GM12892 (cell line): ENCODE measurements at regions not wholly inside any gene's neighbourhood (a gene's known extent, or its start where the extent isn't known, plus 50 kb on each side); places are given as distances from the start of the nearest gene placed in this dataset.

Experiments
- POLR2AphosphoS5 ChIP-seq: IDR thresholded peaks from 2 replicates; pipeline ENCODE4 v1.6.1; 2011; ENCODE audit warnings: low read depth, low read length, control low read depth
- TAF1 ChIP-seq: IDR thresholded peaks from 2 replicates; pipeline ENCODE4 v1.6.1; 2011; ENCODE audit warnings: low read depth, mild to moderate bottlenecking, control low read depth, low read length, borderline replicate concordance

- TF ChIP-seq POLR2AphosphoS5, result no peak
- no peak for TF ChIP-seq TAF1
Observed at GRCh38 chr4:158046345-158046744, 126.5 kb downstream of the GASK1B start.
